Naive thymus-derived CD4-positive, alpha-beta T cell (primary cell): ENCODE measurements at regions not wholly inside any gene's neighbourhood (a gene's known extent, or its start where the extent isn't known, plus 50 kb on each side); places are given as distances from the start of the nearest gene placed in this dataset.

Experiments
- ATAC-seq: fragments of 150-1000 bp; cut with Tn5 transposase; 2 replicates; pipeline ENCODE4 v1.10.0; 2021; ENCODE audit warnings: mild to moderate bottlenecking, moderate library complexity
- CTCF ChIA-PET: fragments of 350-600 bp; sonication (Branson Sonifier 250); formaldehyde crosslinking; loops from one replicate; lab custom pipeline; 2021; ENCODE audit warnings: antibody characterized with exemption; lab: Charles Lee
- POLR2A ChIA-PET: fragments of 350-600 bp; sonication (Branson Sonifier 250); formaldehyde crosslinking; loops from one replicate; lab custom pipeline; 2021; ENCODE audit warnings: antibody characterized with exemption, inconsistent platforms; lab: Charles Lee
- DNase-seq, 9 donors: peaks; one replicate each; pipeline versions ENCODE4 v3.0.0 to v3.0.0-alpha.2; 2020 to 2022; ENCODE audit warnings: mixed read lengths in 1 of 9
- H3K27ac ChIP-seq: one replicate; pipeline ENCODE4 v1.7.0; 2013; ENCODE audit warnings: mild to moderate bottlenecking, low read depth, low read length, moderate library complexity
- H3K27me3 ChIP-seq, 2 donors: one replicate each; pipeline ENCODE4 v1.7.0; 2013; ENCODE audit warnings: low read length in 2 of 2, mild to moderate bottlenecking in 2 of 2, moderate library complexity in 2 of 2; ENCODE audit not compliant: control insufficient read depth in 2 of 2, insufficient read depth in 2 of 2
- H3K36me3 ChIP-seq, 3 experiments: 1 replicate in 2 of 3; 2 replicates in 1 of 3; pipeline ENCODE4 v1.7.0; 2013; ENCODE audit warnings: low read length in 3 of 3, mild to moderate bottlenecking in 3 of 3, moderate library complexity in 1 of 3; ENCODE audit not compliant: insufficient read depth in 3 of 3, control insufficient read depth in 2 of 3
- H3K4me1 ChIP-seq, 2 donors: one replicate each; pipeline ENCODE4 v1.7.0; 2013; ENCODE audit warnings: low read length in 2 of 2, mild to moderate bottlenecking in 2 of 2, moderate library complexity in 1 of 2; ENCODE audit not compliant: control insufficient read depth in 2 of 2, insufficient read depth in 2 of 2
- H3K4me3 ChIP-seq: 2 replicates; pipeline ENCODE4 v1.7.0; 2013; ENCODE audit warnings: mild to moderate bottlenecking, low read length
- H3K9me3 ChIP-seq, 3 experiments: 1 replicate in 2 of 3; 2 replicates in 1 of 3; pipeline ENCODE4 v1.7.0; 2013; ENCODE audit warnings: low read length in 3 of 3; ENCODE audit not compliant: control insufficient read depth in 2 of 3
- H3K27ac Mint-ChIP-seq, 9 donors: one replicate each; pipeline ENCODE4 v1.8.0; 2020 to 2022; ENCODE audit warnings: mixed read lengths in 9 of 9, mild to moderate bottlenecking in 8 of 9, moderate library complexity in 5 of 9, inconsistent platforms in 2 of 9
- H3K27me3 Mint-ChIP-seq, 5 donors: one replicate each; pipeline ENCODE4 v1.8.0; 2021 to 2022; ENCODE audit warnings: mixed read lengths in 5 of 5, mild to moderate bottlenecking in 1 of 5
- H3K36me3 Mint-ChIP-seq, 5 donors: one replicate each; pipeline ENCODE4 v1.8.0; 2020 to 2022; ENCODE audit warnings: mixed read lengths in 5 of 5, mild to moderate bottlenecking in 3 of 5, inconsistent platforms in 1 of 5
- H3K4me1 Mint-ChIP-seq, 7 donors: one replicate each; pipeline ENCODE4 v1.8.0; 2020 to 2022; ENCODE audit warnings: mixed read lengths in 7 of 7, mild to moderate bottlenecking in 3 of 7, inconsistent platforms in 1 of 7
- H3K4me3 Mint-ChIP-seq, 10 donors: one replicate each; pipeline ENCODE4 v1.8.0; 2020 to 2022; ENCODE audit warnings: mild to moderate bottlenecking in 10 of 10, mixed read lengths in 10 of 10, moderate library complexity in 6 of 10, inconsistent platforms in 2 of 10
- H3K9me3 Mint-ChIP-seq, 11 donors: one replicate each; pipeline ENCODE4 v1.8.0; 2020 to 2022; ENCODE audit warnings: mixed read lengths in 11 of 11, mild to moderate bottlenecking in 4 of 11, inconsistent platforms in 1 of 11, moderate library complexity in 1 of 11
- intact Hi-C, 2 donors: fragments of 100-400 bp; cut with micrococcal nuclease; formaldehyde crosslinking; loops; one replicate each; pipeline ENCODE4 v1.15.1; 2023

DNA sequence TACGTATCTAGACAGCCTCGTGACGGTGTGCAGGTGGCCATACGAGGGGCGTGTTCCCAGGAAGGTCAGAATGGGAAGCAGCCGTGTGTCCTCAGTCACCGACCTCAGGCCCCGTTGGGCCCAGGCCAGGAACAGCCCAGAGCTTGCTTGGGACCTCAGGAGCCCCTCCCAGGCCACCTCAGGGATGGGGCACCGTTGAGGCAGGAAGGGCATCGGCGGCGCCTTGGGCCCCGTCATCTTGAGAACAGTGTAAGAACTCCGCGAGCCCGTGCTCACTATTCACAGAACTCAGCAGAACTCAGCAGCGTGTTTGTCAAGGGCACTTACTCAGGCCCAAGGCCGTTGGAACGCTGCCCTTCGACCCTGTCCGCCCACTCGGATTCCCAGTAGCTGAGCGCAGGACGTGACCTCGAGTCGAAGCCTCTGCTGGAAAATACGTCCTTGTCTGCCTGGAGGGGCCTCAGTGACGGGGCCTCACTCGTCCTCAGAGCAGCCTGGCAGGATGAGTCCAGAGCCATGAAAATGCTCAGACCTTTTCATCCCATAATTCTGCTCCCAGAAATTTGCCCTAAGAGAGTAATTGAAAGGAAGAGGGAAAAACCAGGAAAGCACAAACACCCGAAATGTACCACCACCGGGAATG is 1134.8 kb downstream of the BRD1 start:
- no peaks in the 10 kb centered on the region for H3K4me1 ChIP-seq
- peaks cover 0 to under 1% (median 0%) of the 10 kb centered on the region in 11 donors for H3K9me3 Mint-ChIP-seq
- H3K4me1 Mint-ChIP-seq: no peaks in the 10 kb centered on the region
- no peaks in the 10 kb centered on the region for H3K36me3 Mint-ChIP-seq
- CTCF ChIA-PET: no interaction called here
- no peak overlapping the region for H3K4me3 Mint-ChIP-seq
- H3K27me3 Mint-ChIP-seq: no peaks in the 10 kb centered on the region
- no peak for DNase-seq
- H3K4me3 ChIP-seq: no peak overlapping the region
- H3K27ac ChIP-seq: no peak overlapping the region
- no peaks in the 10 kb centered on the region for H3K9me3 ChIP-seq
- POLR2A ChIA-PET: no interaction called here
- ATAC-seq: no peak
- no peaks in the 10 kb centered on the region for H3K36me3 ChIP-seq
- intact Hi-C loops: no loop called here
- H3K27ac Mint-ChIP-seq: no peak overlapping the region
- H3K27me3 ChIP-seq: no peaks in the 10 kb centered on the region

- intact Hi-C loops: no loop called here
- no peaks in the 10 kb centered on the region for H3K27me3 ChIP-seq
- CTCF ChIA-PET: no interaction called here
Observed at GRCh38 chr22:48691431-48691851, 1136.2 kb downstream of the BRD1 start.

GRCh38 chr22:48690583-48691317 is 1136.9 kb downstream of the BRD1 start:
- intact Hi-C loops: no loop called here
- no peak for DNase-seq
- no peaks in the 10 kb centered on the region for H3K27me3 ChIP-seq
- POLR2A ChIA-PET: no interaction called here
- peaks cover 0 to 9% (median 0%) of the 10 kb centered on the region in 11 donors for H3K9me3 Mint-ChIP-seq
- H3K9me3 ChIP-seq: no peaks in the 10 kb centered on the region
- H3K27ac ChIP-seq: no peak overlapping the region
- ATAC-seq: no peak
- no peak overlapping the region for H3K4me3 ChIP-seq
- no peaks in the 10 kb centered on the region for H3K4me1 ChIP-seq
- no peaks in the 10 kb centered on the region for H3K4me1 Mint-ChIP-seq
- H3K4me3 Mint-ChIP-seq: no peak overlapping the region
- H3K36me3 ChIP-seq: no peaks in the 10 kb centered on the region
- no peaks in the 10 kb centered on the region for H3K36me3 Mint-ChIP-seq
- no peak overlapping the region for H3K27ac Mint-ChIP-seq
- CTCF ChIA-PET: no interaction called here
- H3K27me3 Mint-ChIP-seq: no peaks in the 10 kb centered on the region

More at GRCh38 chr22:48691431-48691851, 1136.2 kb downstream of the BRD1 start:
- Mint-ChIP-seq H3K36me3 (no peaks in the 10 kb centered on the region), H3K4me3 (no peak overlapping the region), H3K9me3 (peaks cover 0 to 7% (median 0%) of the 10 kb centered on the region in 11 donors), H3K27me3 (no peaks in the 10 kb centered on the region), H3K27ac (no peak overlapping the region), H3K4me1 (no peaks in the 10 kb centered on the region)
- no peaks in the 10 kb centered on the region for H3K36me3 ChIP-seq
- ATAC-seq (no peak), DNase-seq (no peak)
- no peak overlapping the region for H3K27ac ChIP-seq
- no peaks in the 10 kb centered on the region for H3K4me1 ChIP-seq
- no peak overlapping the region for H3K4me3 ChIP-seq
- POLR2A ChIA-PET: no interaction called here
- no peaks in the 10 kb centered on the region for H3K9me3 ChIP-seq

- CTCF ChIA-PET: no interaction called here
- POLR2A ChIA-PET: no interaction called here
- H3K36me3 Mint-ChIP-seq: no peaks in the 10 kb centered on the region
- no peak overlapping the region for H3K4me3 ChIP-seq
- no peaks in the 10 kb centered on the region for H3K4me1 Mint-ChIP-seq
- H3K27ac ChIP-seq: no peak overlapping the region
- H3K27ac Mint-ChIP-seq: no peak overlapping the region
- H3K27me3 Mint-ChIP-seq: no peaks in the 10 kb centered on the region
- peaks cover 0 to 9% (median 0%) of the 10 kb centered on the region in 11 donors for H3K9me3 Mint-ChIP-seq
- H3K9me3 ChIP-seq: no peaks in the 10 kb centered on the region
- H3K36me3 ChIP-seq: no peaks in the 10 kb centered on the region
- no peak for ATAC-seq
- no peak for DNase-seq
- intact Hi-C loops: no loop called here
- no peaks in the 10 kb centered on the region for H3K27me3 ChIP-seq
- H3K4me1 ChIP-seq: no peaks in the 10 kb centered on the region
- H3K4me3 Mint-ChIP-seq: no peak overlapping the region
Observed at GRCh38 chr22:48689206-48689605, 1138.5 kb downstream of the BRD1 start.

GRCh38 chr22:48688366-48688765 is 1139.3 kb downstream of the BRD1 start:
- no peak overlapping the region for H3K27ac Mint-ChIP-seq
- H3K9me3 Mint-ChIP-seq: peaks cover 0 to 9% (median 0%) of the 10 kb centered on the region in 11 donors
- H3K36me3 Mint-ChIP-seq: no peaks in the 10 kb centered on the region
- no peak overlapping the region for H3K4me3 Mint-ChIP-seq
- no peak overlapping the region for H3K27ac ChIP-seq
- ChIA-PET CTCF (interaction anchor here (0.7 kb wide), 1 partner anchor 32 kb away, joined by 4 read pairs; no protein-coding TSS in a partner anchor), POLR2A (no interaction called here)
- H3K4me1 Mint-ChIP-seq: no peaks in the 10 kb centered on the region
- H3K4me3 ChIP-seq: no peak overlapping the region
- no peaks in the 10 kb centered on the region for H3K27me3 ChIP-seq
- no peaks in the 10 kb centered on the region for H3K9me3 ChIP-seq
- no peaks in the 10 kb centered on the region for H3K27me3 Mint-ChIP-seq
- no peak for DNase-seq
- H3K4me1 ChIP-seq: no peaks in the 10 kb centered on the region
- H3K36me3 ChIP-seq: no peaks in the 10 kb centered on the region
- intact Hi-C loops: no loop called here
- ATAC-seq: no peak

GRCh38 chr22:48687606-48688005 is 1140.1 kb downstream of the BRD1 start:
- intact Hi-C loops: no loop called here
- CTCF ChIA-PET: no interaction called here
- H3K27ac Mint-ChIP-seq: no peak overlapping the region

More at GRCh38 chr22:48687606-48688005, 1140.1 kb downstream of the BRD1 start:
- POLR2A ChIA-PET: no interaction called here
- Mint-ChIP-seq H3K4me1 (no peaks in the 10 kb centered on the region), H3K4me3 (no peak overlapping the region), H3K27me3 (no peaks in the 10 kb centered on the region), H3K9me3 (peaks cover 0 to 9% (median 0%) of the 10 kb centered on the region in 11 donors), H3K36me3 (no peaks in the 10 kb centered on the region)
- ATAC-seq (no peak), DNase-seq (no peak)
- no peak overlapping the region for H3K4me3 ChIP-seq
- H3K27me3 ChIP-seq: no peaks in the 10 kb centered on the region
- no peaks in the 10 kb centered on the region for H3K36me3 ChIP-seq
- no peak overlapping the region for H3K27ac ChIP-seq
- no peaks in the 10 kb centered on the region for H3K4me1 ChIP-seq
- H3K9me3 ChIP-seq: no peaks in the 10 kb centered on the region
